ENCODE measurements at regions not wholly inside any gene's neighbourhood (a gene's known extent, or its start where the extent isn't known, plus 50 kb on each side); places are given as distances from the start of the nearest gene placed in this dataset.

GRCh38 chr5:175092691-175093090, 351.3 kb downstream of the DRD1 start:
- TF ChIP-seq CTCF (conservative IDR thresholded peaks at IDR 0.05; ENCODE audit: low read length), result no peak
- TF ChIP-seq EZH2phosphoT487 (IDR thresholded peaks at IDR 0.05; ENCODE audit: borderline replicate concordance, low read depth, low read length), result no peak
